B cell (primary cell): ENCODE measurements at regions not wholly inside any gene's neighbourhood (a gene's known extent, or its start where the extent isn't known, plus 50 kb on each side); places are given as distances from the start of the nearest gene placed in this dataset.

Source experiments
- ATAC-seq: fragments of 200-7000 bp; cut with Tn5 transposase; one replicate; pipeline ENCODE4 v1.10.0; 2021; ENCODE audit warnings: low read depth, mild to moderate bottlenecking, moderate number of reproducible peaks, moderate library complexity
- CTCF ChIA-PET: fragments of 350-600 bp; sonication (Branson Sonifier 250); formaldehyde crosslinking; loops from one replicate; lab custom pipeline; 2021; ENCODE audit warnings: antibody characterized with exemption, inconsistent platforms; lab: Charles Lee
- POLR2A ChIA-PET: fragments of 350-600 bp; sonication (Branson Sonifier 250); formaldehyde crosslinking; loops from one replicate; lab custom pipeline; 2021; ENCODE audit warnings: antibody characterized with exemption; lab: Charles Lee
- DNase-seq: peaks from one replicate; pipeline ENCODE4 v3.0.0; 2013
- H2AFZ ChIP-seq: 2 replicates; pipeline ENCODE4 v1.6.1; 2012; ENCODE audit warnings: mild to moderate bottlenecking, low read depth, low read length; ENCODE audit not compliant: insufficient read depth, poor library complexity, severe bottlenecking
- H3K27ac ChIP-seq, 2 donors: 1 replicate in 1 of 2; 2 replicates in 1 of 2; pipeline ENCODE4 v1.5.1; 2012 to 2013; ENCODE audit warnings: low read length in 2 of 2, mild to moderate bottlenecking in 2 of 2, moderate library complexity in 1 of 2
- H3K27me3 ChIP-seq, 4 experiments: fragments of 200-600 bp in 1 of 4; sonication (generic) in 1 of 4; replicated peaks in 1 of 4; 1 replicate in 2 of 4; 2 replicates in 2 of 4; pipeline versions ENCODE4 v1.6.1 to v1.7.0; 2013 to 2016; ENCODE audit warnings: low read length in 3 of 4, mild to moderate bottlenecking in 2 of 4, mixed read lengths in 1 of 4, moderate library complexity in 1 of 4; ENCODE audit not compliant: insufficient read depth in 4 of 4, control insufficient read depth in 3 of 4; ENCODE audit errors: control extremely low read depth in 1 of 4
- H3K36me3 ChIP-seq, 2 experiments: replicated peaks in 1 of 2; 1 replicate in 1 of 2; 2 replicates in 1 of 2; pipeline versions ENCODE4 v1.6.1 to v1.7.1; 2013; ENCODE audit warnings: low read length in 1 of 2; ENCODE audit not compliant: insufficient read depth in 2 of 2, control insufficient read depth in 1 of 2; ENCODE audit errors: control extremely low read depth in 1 of 2, extremely low read depth in 1 of 2
- H3K4me1 ChIP-seq, 2 donors: fragments of 200-600 bp in 1 of 2; sonication (generic) in 1 of 2; 1 replicate in 1 of 2; 2 replicates in 1 of 2; pipeline versions ENCODE4 v1.5.1 to v1.6.1; 2013 to 2017; ENCODE audit warnings: low read length in 2 of 2; ENCODE audit not compliant: control insufficient read depth in 2 of 2, insufficient read depth in 2 of 2
- H3K4me2 ChIP-seq: replicated peaks from 2 replicates; pipeline ENCODE3; 2012; ENCODE audit warnings: mild to moderate bottlenecking, low read depth, low read length; ENCODE audit not compliant: poor library complexity, severe bottlenecking
- H3K4me3 ChIP-seq, 5 experiments: fragments of 200-600 bp in 1 of 5; sonication (generic) in 1 of 5; 1 replicate in 3 of 5; 2 replicates in 2 of 5; pipeline versions ENCODE4 v1.5.1 to v1.7.0; 2011 to 2016; ENCODE audit warnings: low read length in 4 of 5, mild to moderate bottlenecking in 4 of 5, low read depth in 2 of 5, control low read depth in 1 of 5, moderate library complexity in 1 of 5; ENCODE audit not compliant: insufficient read depth in 1 of 5; ENCODE audit errors: control extremely low read depth in 1 of 5, extremely low read depth in 1 of 5
- H3K79me2 ChIP-seq: fragments of 200-600 bp; sonication (generic); one replicate; pipeline ENCODE4 v1.6.0; 2016; ENCODE audit warnings: low read length; ENCODE audit not compliant: control insufficient read depth, insufficient read depth
- H3K9ac ChIP-seq: fragments of 200-600 bp; sonication (generic); 2 replicates; pipeline ENCODE4 v1.6.1; 2017; ENCODE audit warnings: mild to moderate bottlenecking, low read length, moderate library complexity
- H3K9me3 ChIP-seq, 3 donors: one replicate each; pipeline versions ENCODE4 v1.6.1 to v1.7.1; 2013; ENCODE audit warnings: low read length in 2 of 3; ENCODE audit not compliant: control insufficient read depth in 2 of 3, insufficient read depth in 1 of 3; ENCODE audit errors: control extremely low read depth in 1 of 3
- H4K20me1 ChIP-seq: 2 replicates; pipeline ENCODE4 v1.6.0; 2012; ENCODE audit warnings: mild to moderate bottlenecking, low read length; ENCODE audit not compliant: insufficient read depth, control insufficient read depth, poor library complexity, severe bottlenecking
- H3K27ac Mint-ChIP-seq: one replicate; pipeline ENCODE4 v1.8.0; 2021; ENCODE audit warnings: mixed read lengths
- H3K27me3 Mint-ChIP-seq: one replicate; pipeline ENCODE4 v1.8.0; 2021; ENCODE audit warnings: mixed read lengths
- H3K4me1 Mint-ChIP-seq: one replicate; pipeline ENCODE4 v1.8.0; 2021; ENCODE audit warnings: mixed read lengths
- H3K4me3 Mint-ChIP-seq: one replicate; pipeline ENCODE4 v1.8.0; 2021; ENCODE audit warnings: mixed read lengths
- H3K9me3 Mint-ChIP-seq: one replicate; pipeline ENCODE4 v1.8.0; 2022; ENCODE audit warnings: mixed read lengths; ENCODE audit not compliant: insufficient read depth
- EZH2 ChIP-seq: IDR thresholded peaks from 2 replicates; pipeline ENCODE4 v1.6.1; 2012; ENCODE audit warnings: borderline replicate concordance, low read depth, mild to moderate bottlenecking, moderate library complexity, low read length; ENCODE audit not compliant: insufficient read depth, poor library complexity, severe bottlenecking
- WGBS: methylation state at CpG from one replicate; pipeline ENCODE4 v1.1.5; 2013; ENCODE audit warnings: missing lambda C conversion rate; ENCODE audit not compliant: insufficient coverage; 5-methylcytosine and 5-hydroxymethylcytosine counted together
- intact Hi-C: fragments of 100-400 bp; cut with micrococcal nuclease; formaldehyde crosslinking; loops from one replicate; pipeline ENCODE4 v1.10.0; 2022
- TF ChIP-seq, protein P1 (sequence below): fragments of 200-600 bp; IDR thresholded peaks from one replicate; pipeline ENCODE4 v1.8.0; 2022; ENCODE audit warnings: antibody characterized with exemption, mild to moderate bottlenecking

DNA sequence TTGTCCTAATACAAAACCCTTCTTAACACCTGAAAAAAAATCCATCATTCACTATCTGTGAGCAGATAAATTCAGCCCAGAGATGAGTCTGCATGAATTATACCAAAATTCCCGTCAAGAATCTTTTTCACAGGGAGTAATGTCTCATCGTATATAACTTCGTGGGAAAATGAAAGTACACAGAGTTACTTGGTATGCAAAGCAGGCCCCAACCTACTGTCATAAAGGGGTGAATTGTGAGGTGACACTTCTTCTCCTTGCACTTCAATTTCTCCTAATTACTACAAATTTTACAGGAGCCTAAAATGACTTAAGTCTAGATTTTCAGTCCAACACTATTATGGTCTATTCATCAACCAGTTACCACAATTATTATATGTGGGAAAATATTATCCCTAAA lies 84.6 kb upstream of the CDH20 start:
- TF ChIP-seq, protein P1, sequence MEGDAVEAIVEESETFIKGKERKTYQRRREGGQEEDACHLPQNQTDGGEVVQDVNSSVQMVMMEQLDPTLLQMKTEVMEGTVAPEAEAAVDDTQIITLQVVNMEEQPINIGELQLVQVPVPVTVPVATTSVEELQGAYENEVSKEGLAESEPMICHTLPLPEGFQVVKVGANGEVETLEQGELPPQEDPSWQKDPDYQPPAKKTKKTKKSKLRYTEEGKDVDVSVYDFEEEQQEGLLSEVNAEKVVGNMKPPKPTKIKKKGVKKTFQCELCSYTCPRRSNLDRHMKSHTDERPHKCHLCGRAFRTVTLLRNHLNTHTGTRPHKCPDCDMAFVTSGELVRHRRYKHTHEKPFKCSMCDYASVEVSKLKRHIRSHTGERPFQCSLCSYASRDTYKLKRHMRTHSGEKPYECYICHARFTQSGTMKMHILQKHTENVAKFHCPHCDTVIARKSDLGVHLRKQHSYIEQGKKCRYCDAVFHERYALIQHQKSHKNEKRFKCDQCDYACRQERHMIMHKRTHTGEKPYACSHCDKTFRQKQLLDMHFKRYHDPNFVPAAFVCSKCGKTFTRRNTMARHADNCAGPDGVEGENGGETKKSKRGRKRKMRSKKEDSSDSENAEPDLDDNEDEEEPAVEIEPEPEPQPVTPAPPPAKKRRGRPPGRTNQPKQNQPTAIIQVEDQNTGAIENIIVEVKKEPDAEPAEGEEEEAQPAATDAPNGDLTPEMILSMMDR = no peak
- TF ChIP-seq EZH2 = no peak
- ATAC-seq (no peak), DNase-seq (no peak)
- CTCF ChIA-PET = no interaction called here
- intact Hi-C loops = no loop called here
- no peaks in the 10 kb centered on the region for H4K20me1 ChIP-seq
- H3K9ac ChIP-seq = no peak overlapping the region
- no peaks in the 10 kb centered on the region for H3K27me3 Mint-ChIP-seq
- no peaks in the 10 kb centered on the region for H3K36me3 ChIP-seq
- H3K4me3 ChIP-seq = no peak overlapping the region
- H3K4me1 ChIP-seq = no peaks in the 10 kb centered on the region
- no peaks in the 10 kb centered on the region for H3K9me3 Mint-ChIP-seq
- H3K9me3 ChIP-seq = no peaks in the 10 kb centered on the region
- H2AFZ ChIP-seq = no peak overlapping the region
- H3K4me2 ChIP-seq = no peak overlapping the region
- WGBS = no CpG with 5 or more reads among the region's 3 CpGs
- H3K27ac ChIP-seq = no peak overlapping the region
- H3K4me1 Mint-ChIP-seq = no peaks in the 10 kb centered on the region
- no peak overlapping the region for H3K4me3 Mint-ChIP-seq
- no peaks in the 10 kb centered on the region for H3K79me2 ChIP-seq
- POLR2A ChIA-PET = no interaction called here
- H3K27me3 ChIP-seq = no peaks in the 10 kb centered on the region
- no peak overlapping the region for H3K27ac Mint-ChIP-seq

DNA sequence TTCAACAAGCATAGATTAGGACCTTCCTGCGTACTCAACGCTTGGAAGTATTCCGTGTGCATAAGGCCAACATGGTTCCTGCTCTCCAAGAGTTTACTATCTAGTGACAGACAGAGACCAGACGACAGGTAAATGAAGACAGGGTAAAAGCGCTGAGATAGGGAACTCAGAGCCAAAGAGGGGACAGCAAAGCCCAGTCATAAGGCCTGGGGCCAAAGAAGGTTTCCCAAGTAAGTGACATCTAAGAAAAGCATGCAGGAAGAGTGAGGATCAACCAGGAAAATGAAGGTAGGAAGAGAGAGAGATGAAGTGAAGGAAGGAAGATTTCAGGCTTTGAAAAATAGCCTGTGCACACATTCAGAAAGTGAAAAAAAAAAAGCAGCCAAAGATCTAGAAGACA lies 76.9 kb upstream of the CDH20 start:
- no peaks in the 10 kb centered on the region for H4K20me1 ChIP-seq
- H3K79me2 ChIP-seq = no peaks in the 10 kb centered on the region
- no peak overlapping the region for H3K4me3 ChIP-seq
- H3K9me3 Mint-ChIP-seq = no peaks in the 10 kb centered on the region
- no peak overlapping the region for H3K9ac ChIP-seq
- 93% methylated on average over 5 of the region's 5 CpGs for WGBS
- intact Hi-C loops = no loop called here
- H3K27ac Mint-ChIP-seq = no peak overlapping the region
- no peak overlapping the region for H3K4me2 ChIP-seq
- no peak overlapping the region for H3K27ac ChIP-seq
- H3K4me1 Mint-ChIP-seq = no peaks in the 10 kb centered on the region
- no peak overlapping the region for H2AFZ ChIP-seq
- no peaks in the 10 kb centered on the region for H3K27me3 ChIP-seq
- ATAC-seq (no peak), DNase-seq (no peak)
- CTCF ChIA-PET = no interaction called here
- no peaks in the 10 kb centered on the region for H3K27me3 Mint-ChIP-seq
- no peaks in the 10 kb centered on the region for H3K4me1 ChIP-seq
- H3K36me3 ChIP-seq = no peaks in the 10 kb centered on the region
- TF ChIP-seq, protein P1 = no peak
- TF ChIP-seq EZH2 = no peak
- H3K9me3 ChIP-seq = no peaks in the 10 kb centered on the region
- POLR2A ChIA-PET = no interaction called here
- H3K4me3 Mint-ChIP-seq = no peak overlapping the region
